ENCODE measurements at regions not wholly inside any gene's neighbourhood (a gene's known extent, or its start where the extent isn't known, plus 50 kb on each side); places are given as distances from the start of the nearest gene placed in this dataset.

DNA sequence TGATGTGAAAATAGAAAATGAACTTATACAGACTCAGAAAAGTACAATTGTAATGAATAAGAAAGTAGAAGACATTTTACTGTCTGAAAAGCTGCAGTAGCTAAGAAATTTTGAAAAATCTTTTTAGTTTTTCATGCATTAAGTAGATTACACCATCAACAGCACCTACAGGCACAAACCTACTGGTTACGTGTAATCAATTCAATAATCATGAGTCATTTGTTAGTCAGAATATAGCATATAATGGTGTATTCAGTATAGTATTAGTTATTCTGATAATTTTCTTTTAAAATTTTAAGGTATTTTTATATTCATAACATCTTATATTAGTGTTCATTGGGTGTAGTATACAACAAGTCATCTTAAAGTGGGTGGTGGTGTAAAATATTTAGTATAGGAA, 550.5 kb upstream of the GBE1 start:
- Histone ChIP-seq H3K4me3 (ENCODE audit: low read length) (no peak overlapping the region), H3K9ac (ENCODE audit: low read depth, low read length) (no peak overlapping the region), H3K4me1 (ENCODE audit: control insufficient read depth, insufficient read depth, low read length) (no peaks in the 10 kb centered on the region), H3K4me2 (ENCODE audit: low read length) (no peak overlapping the region), H3K9me3 (replicated peaks; ENCODE audit: low read length) (no peaks in the 10 kb centered on the region), H3K27me3 (ENCODE audit: control insufficient read depth, insufficient read depth, low read length) (no peaks in the 10 kb centered on the region), H3K36me3 (ENCODE audit: insufficient read depth, low read length) (no peaks in the 10 kb centered on the region)

DNA sequence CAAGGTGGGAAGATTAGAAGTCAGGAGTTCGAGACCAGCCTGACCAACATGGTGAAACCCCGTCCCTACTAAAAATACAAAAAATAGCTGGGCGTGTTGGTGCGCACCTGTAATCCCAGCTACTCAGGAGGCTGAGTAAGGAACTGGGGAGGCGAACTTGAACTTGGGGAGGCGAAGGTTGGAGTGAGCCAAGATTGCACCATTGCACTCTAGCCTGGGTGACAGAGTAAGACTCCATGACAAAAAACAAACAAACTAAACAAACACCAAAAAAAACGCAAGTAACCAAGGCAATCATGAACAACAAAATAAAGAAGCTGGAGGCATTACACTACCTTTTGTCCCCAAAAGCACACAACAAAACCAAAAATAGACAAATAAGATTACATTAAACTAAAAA, 547.3 kb upstream of the GBE1 start:
- no peaks in the 10 kb centered on the region for H3K36me3 ChIP-seq (ENCODE audit: insufficient read depth, low read length)

DNA sequence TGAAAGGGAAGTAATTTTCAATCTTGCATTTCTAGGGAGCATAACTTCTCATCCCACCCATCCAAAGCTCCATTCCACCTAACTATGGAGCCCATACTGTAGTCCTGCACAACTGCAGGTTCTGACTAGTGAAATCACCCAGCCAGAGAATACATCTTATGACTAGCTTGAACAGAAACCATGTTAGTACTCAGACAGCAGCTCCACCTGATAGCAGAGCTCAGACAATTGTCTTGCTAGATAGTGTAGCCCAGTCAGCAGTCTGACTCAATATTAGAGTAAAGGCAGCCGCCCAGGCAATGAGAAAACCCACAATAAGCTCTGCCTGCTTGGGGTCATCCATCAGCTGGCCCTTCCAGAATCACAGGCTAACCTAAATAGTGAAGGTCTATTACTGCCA, 544.7 kb upstream of the GBE1 start:
- Histone ChIP-seq H3K4me1 (ENCODE audit: control insufficient read depth, insufficient read depth, low read length) (no peaks in the 10 kb centered on the region), H3K36me3 (ENCODE audit: insufficient read depth, low read length) (no peaks in the 10 kb centered on the region), H3K4me2 (ENCODE audit: low read length) (no peak overlapping the region), H3K9me3 (replicated peaks; ENCODE audit: low read length) (no peaks in the 10 kb centered on the region), H3K27me3 (ENCODE audit: control insufficient read depth, insufficient read depth, low read length) (no peaks in the 10 kb centered on the region), H3K9ac (ENCODE audit: low read depth, low read length) (no peak overlapping the region), H3K4me3 (ENCODE audit: low read length) (no peak overlapping the region)

More for the DNA sequence above, 547.3 kb upstream of the GBE1 start:
- Histone ChIP-seq H3K4me1 (ENCODE audit: control insufficient read depth, insufficient read depth, low read length) (no peaks in the 10 kb centered on the region), H3K27me3 (ENCODE audit: control insufficient read depth, insufficient read depth, low read length) (no peaks in the 10 kb centered on the region), H3K4me3 (ENCODE audit: low read length) (no peak overlapping the region), H3K4me2 (ENCODE audit: low read length) (no peak overlapping the region), H3K9ac (ENCODE audit: low read depth, low read length) (no peak overlapping the region), H3K9me3 (replicated peaks; ENCODE audit: low read length) (no peaks in the 10 kb centered on the region)

DNA sequence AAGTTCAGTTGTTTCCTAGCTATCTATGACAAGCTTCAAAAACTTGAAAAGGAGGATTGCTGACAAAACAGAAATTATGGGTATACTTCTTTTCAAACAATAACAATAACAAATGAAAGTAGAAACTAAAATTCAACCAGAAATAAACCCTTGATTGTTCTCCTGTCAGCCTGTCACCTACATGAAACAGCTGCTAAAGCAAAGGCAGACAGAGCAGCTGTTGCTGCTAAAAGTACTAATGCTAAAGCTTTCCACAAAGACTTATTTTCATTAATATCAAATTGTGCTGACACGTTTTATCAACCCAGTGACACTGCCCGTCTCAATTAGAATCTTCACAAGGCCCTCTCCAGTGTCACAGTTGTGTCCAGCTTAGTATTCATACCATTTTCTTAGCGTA, 533.2 kb upstream of the GBE1 start:
- no peaks in the 10 kb centered on the region for H3K27me3 ChIP-seq (ENCODE audit: control insufficient read depth, insufficient read depth, low read length)

DNA sequence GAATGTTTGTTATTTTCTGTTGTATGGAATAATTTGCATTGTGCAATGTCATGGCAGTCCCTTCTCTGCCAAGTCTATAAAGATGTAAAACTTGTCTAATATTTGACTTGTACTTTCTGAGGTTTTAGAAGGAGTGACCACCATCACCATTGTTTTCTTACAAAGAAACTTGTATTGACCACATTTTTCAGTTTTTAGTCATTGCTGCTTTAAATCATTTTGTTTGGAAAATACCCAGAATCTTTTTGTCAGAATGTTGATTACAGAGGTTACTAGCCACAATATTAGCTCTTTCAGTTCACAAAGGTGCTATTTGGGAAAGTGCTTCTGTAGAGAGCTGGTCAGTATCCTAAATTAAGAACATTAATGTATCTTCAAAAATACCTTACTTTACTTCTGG, 532.4 kb upstream of the GBE1 start:
- Histone ChIP-seq H3K4me2 (ENCODE audit: low read length) (no peak overlapping the region), H3K4me1 (ENCODE audit: control insufficient read depth, insufficient read depth, low read length) (peaks cover 6% of the 10 kb centered on the region), H3K27me3 (ENCODE audit: control insufficient read depth, insufficient read depth, low read length) (no peaks in the 10 kb centered on the region), H3K9ac (ENCODE audit: low read depth, low read length) (no peak overlapping the region), H3K36me3 (ENCODE audit: insufficient read depth, low read length) (no peaks in the 10 kb centered on the region), H3K9me3 (replicated peaks; ENCODE audit: low read length) (no peaks in the 10 kb centered on the region), H3K4me3 (ENCODE audit: low read length) (no peak overlapping the region)

More for the DNA sequence above, 533.2 kb upstream of the GBE1 start:
- Histone ChIP-seq H3K4me1 (ENCODE audit: control insufficient read depth, insufficient read depth, low read length) (peaks cover 6% of the 10 kb centered on the region), H3K9me3 (replicated peaks; ENCODE audit: low read length) (no peaks in the 10 kb centered on the region), H3K36me3 (ENCODE audit: insufficient read depth, low read length) (no peaks in the 10 kb centered on the region), H3K4me3 (ENCODE audit: low read length) (no peak overlapping the region), H3K9ac (ENCODE audit: low read depth, low read length) (no peak overlapping the region), H3K4me2 (ENCODE audit: low read length) (no peak overlapping the region)

DNA sequence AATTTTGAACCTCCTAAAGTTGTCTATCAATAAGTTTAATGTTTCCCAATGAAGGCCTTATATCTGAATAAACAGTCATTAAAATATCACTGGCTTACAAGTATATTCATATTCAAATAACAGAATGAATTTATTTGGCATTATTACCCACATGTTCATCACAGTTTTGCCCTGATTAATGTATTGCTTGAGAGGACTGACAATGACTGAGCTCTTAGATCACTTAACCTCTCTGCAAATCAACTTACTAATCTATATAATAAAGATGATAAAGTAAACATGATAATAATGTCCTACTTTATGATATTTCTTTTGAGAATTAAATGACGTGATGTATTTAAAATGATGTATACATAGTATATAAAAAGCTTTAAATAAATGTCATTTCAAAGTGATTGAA, 532.0 kb upstream of the GBE1 start:
- Histone ChIP-seq H3K9ac (ENCODE audit: low read depth, low read length) (no peak overlapping the region), H3K4me2 (ENCODE audit: low read length) (no peak overlapping the region), H3K9me3 (replicated peaks; ENCODE audit: low read length) (no peaks in the 10 kb centered on the region), H3K27me3 (ENCODE audit: control insufficient read depth, insufficient read depth, low read length) (no peaks in the 10 kb centered on the region), H3K36me3 (ENCODE audit: insufficient read depth, low read length) (no peaks in the 10 kb centered on the region), H3K4me1 (ENCODE audit: control insufficient read depth, insufficient read depth, low read length) (peaks cover 6% of the 10 kb centered on the region), H3K4me3 (ENCODE audit: low read length) (no peak overlapping the region)

DNA sequence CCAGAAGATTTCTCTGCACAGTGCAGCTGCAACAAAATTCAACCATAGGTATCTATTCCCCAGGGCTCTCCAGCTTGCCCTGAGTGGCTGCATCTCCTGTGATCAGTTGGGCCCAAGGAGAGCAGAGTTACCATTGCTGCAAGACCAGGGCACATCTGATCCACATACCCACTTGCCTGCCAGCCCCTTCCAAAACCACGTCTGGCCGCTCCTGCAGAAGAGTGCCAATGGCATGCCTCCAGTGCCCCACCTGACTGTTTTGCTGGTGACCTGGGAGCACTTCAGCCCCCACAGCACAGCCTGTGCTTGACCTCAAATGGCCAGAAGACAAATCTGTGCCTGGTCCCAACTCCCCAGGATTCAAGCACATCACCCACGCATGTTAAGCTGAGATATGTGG, 526.1 kb upstream of the GBE1 start:
- H3K4me2 ChIP-seq (ENCODE audit: low read length), result no peak overlapping the region
- H3K4me3 ChIP-seq (ENCODE audit: low read length), result no peak overlapping the region
- no peaks in the 10 kb centered on the region for H3K9me3 ChIP-seq (replicated peaks; ENCODE audit: low read length)
- H3K27me3 ChIP-seq (ENCODE audit: control insufficient read depth, insufficient read depth, low read length), result no peaks in the 10 kb centered on the region
- H3K4me1 ChIP-seq (ENCODE audit: control insufficient read depth, insufficient read depth, low read length), result no peaks in the 10 kb centered on the region
- no peak overlapping the region for H3K9ac ChIP-seq (ENCODE audit: low read depth, low read length)
- no peaks in the 10 kb centered on the region for H3K36me3 ChIP-seq (ENCODE audit: insufficient read depth, low read length)

DNA sequence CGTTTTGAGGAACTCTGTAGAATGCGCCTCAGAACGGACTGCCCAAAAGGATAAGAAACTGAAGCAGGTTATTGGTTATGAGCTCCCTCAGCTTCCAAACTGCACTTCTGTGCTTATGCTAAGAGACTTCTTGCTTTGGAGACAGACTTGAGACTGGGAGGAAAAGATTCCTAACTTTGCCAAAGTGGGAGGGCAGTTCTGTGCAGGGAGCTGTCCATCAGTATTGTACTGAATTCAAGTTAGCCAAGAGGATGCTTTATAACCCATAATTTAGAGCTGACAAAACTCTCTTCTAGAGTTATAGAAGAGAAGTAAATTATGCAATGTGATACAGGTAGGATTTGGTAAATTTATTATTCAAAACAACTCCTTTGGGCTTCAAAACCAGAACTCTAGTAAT, 519.8 kb upstream of the GBE1 start:
- H3K9ac ChIP-seq (ENCODE audit: low read depth, low read length), result no peak overlapping the region
- H3K4me3 ChIP-seq (ENCODE audit: low read length), result no peak overlapping the region
- no peak overlapping the region for H3K4me2 ChIP-seq (ENCODE audit: low read length)
- H3K9me3 ChIP-seq (replicated peaks; ENCODE audit: low read length), result no peaks in the 10 kb centered on the region
- no peaks in the 10 kb centered on the region for H3K36me3 ChIP-seq (ENCODE audit: insufficient read depth, low read length)
- no peaks in the 10 kb centered on the region for H3K27me3 ChIP-seq (ENCODE audit: control insufficient read depth, insufficient read depth, low read length)
- no peaks in the 10 kb centered on the region for H3K4me1 ChIP-seq (ENCODE audit: control insufficient read depth, insufficient read depth, low read length)

DNA sequence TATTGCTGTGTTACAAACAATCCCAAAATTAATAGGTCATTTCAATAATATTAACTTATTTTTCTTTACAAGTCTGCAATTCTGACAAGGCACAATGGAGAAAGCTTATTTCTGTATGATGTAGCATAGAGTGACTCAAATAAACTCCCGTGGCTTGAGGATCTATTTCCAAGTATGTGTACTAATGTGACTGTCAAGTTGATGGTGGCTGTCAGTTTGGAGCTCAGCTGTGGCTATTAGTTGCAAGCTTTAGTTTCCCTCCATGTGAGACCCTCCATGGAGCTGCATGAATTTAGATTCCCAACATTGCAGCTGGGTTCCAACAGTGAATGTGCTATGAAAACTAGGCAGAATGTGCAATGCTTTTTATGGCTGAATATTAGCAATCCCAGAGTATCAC, 515.5 kb upstream of the GBE1 start:
- Histone ChIP-seq H3K4me3 (ENCODE audit: low read length) (no peak overlapping the region), H3K9ac (ENCODE audit: low read depth, low read length) (no peak overlapping the region), H3K4me2 (ENCODE audit: low read length) (no peak overlapping the region), H3K9me3 (replicated peaks; ENCODE audit: low read length) (no peaks in the 10 kb centered on the region), H3K36me3 (ENCODE audit: insufficient read depth, low read length) (no peaks in the 10 kb centered on the region), H3K4me1 (ENCODE audit: control insufficient read depth, insufficient read depth, low read length) (no peaks in the 10 kb centered on the region), H3K27me3 (ENCODE audit: control insufficient read depth, insufficient read depth, low read length) (no peaks in the 10 kb centered on the region)

DNA sequence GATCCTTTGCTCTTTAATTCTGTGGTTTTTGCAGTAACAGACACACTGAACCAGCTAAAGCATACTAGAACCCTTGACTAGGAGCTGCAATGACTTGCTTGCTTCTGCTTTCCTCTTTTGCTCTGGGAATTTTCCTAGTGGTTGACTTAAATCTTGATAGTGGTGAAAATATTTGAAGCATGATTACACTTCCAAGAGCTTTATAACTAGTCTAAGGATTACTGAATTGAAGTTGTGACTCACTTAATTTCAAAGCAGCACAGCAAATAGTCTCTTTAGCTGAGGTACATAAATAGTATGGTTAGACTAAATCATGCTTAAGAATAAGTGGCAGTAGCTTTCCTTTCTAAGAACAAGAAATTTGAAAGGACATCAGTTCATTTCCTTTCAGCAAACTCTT, 513.5 kb upstream of the GBE1 start:
- Histone ChIP-seq H3K4me3 (ENCODE audit: low read length) (no peak overlapping the region), H3K9me3 (replicated peaks; ENCODE audit: low read length) (no peaks in the 10 kb centered on the region), H3K27me3 (ENCODE audit: control insufficient read depth, insufficient read depth, low read length) (no peaks in the 10 kb centered on the region), H3K36me3 (ENCODE audit: insufficient read depth, low read length) (no peaks in the 10 kb centered on the region), H3K9ac (ENCODE audit: low read depth, low read length) (no peak overlapping the region), H3K4me1 (ENCODE audit: control insufficient read depth, insufficient read depth, low read length) (no peaks in the 10 kb centered on the region), H3K4me2 (ENCODE audit: low read length) (no peak overlapping the region)

DNA sequence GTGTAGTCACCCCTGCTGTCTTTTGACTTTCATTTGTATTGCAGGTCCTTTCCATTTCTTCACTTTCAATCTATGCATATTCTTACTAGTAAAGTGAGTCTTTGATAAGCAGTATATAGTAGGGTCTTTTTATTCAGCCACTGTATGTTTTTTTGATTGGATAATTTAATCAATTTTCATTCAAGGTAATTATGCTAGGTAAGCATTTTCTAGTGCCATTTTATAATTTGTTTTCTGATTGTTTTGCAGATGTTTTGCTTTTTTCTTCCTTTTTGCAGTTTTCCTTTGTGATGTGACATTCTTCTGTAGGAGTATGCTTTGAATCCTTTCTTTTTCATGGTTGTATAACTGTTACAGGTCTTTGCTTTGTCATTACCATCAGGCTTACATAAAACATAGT, 504.3 kb upstream of the GBE1 start:
- no peaks in the 10 kb centered on the region for H3K27me3 ChIP-seq (ENCODE audit: control insufficient read depth, insufficient read depth, low read length)

DNA sequence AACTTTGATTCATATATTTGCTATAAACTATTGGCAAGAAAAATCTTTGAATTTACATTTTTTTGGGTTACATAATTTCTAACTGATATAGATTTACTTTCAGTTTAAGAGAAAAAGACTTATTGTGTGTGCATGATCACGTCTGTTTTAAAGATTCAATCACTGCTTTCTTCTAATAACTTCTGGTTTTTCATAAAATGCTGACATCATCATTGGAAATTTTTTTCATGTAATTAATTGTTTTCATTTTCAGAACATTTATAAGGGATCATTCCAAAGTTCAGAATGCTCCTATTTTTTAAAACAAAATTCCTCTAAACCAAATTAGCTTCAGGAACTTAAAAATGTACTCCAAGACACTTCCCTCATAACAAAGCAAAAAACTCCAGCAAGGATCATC, 500.7 kb upstream of the GBE1 start:
- Histone ChIP-seq H3K27me3 (ENCODE audit: control insufficient read depth, insufficient read depth, low read length) (no peaks in the 10 kb centered on the region), H3K4me2 (ENCODE audit: low read length) (no peak overlapping the region), H3K9me3 (replicated peaks; ENCODE audit: low read length) (no peaks in the 10 kb centered on the region), H3K9ac (ENCODE audit: low read depth, low read length) (no peak overlapping the region), H3K4me3 (ENCODE audit: low read length) (no peak overlapping the region), H3K4me1 (ENCODE audit: control insufficient read depth, insufficient read depth, low read length) (no peaks in the 10 kb centered on the region), H3K36me3 (ENCODE audit: insufficient read depth, low read length) (no peaks in the 10 kb centered on the region)

More for the DNA sequence above, 504.3 kb upstream of the GBE1 start:
- H3K4me2 ChIP-seq (ENCODE audit: low read length), result no peak overlapping the region
- no peak overlapping the region for H3K9ac ChIP-seq (ENCODE audit: low read depth, low read length)
- H3K36me3 ChIP-seq (ENCODE audit: insufficient read depth, low read length), result no peaks in the 10 kb centered on the region
- no peaks in the 10 kb centered on the region for H3K4me1 ChIP-seq (ENCODE audit: control insufficient read depth, insufficient read depth, low read length)
- no peaks in the 10 kb centered on the region for H3K9me3 ChIP-seq (replicated peaks; ENCODE audit: low read length)
- H3K4me3 ChIP-seq (ENCODE audit: low read length), result no peak overlapping the region

Measured in skeletal muscle satellite cell (primary cell).